NCI-H82 treated with DMSO at 0.1 percent for 48 hours (cell line): ENCODE measurements at regions not wholly inside any gene's neighbourhood (a gene's known extent, or its start where the extent isn't known, plus 50 kb on each side); places are given as distances from the start of the nearest gene placed in this dataset.
"Not testable (repeated sequence)": the region's sequence is repeated elsewhere in the genome, so short reads cannot be mapped to it uniquely, and the experiment has no call there.

Experiments used
- DNase-seq: peaks from one replicate; lab custom pipeline; 2025; ENCODE audit not compliant: unreplicated experiment; lab: John Stamatoyannopoulos, UW

GRCh38 chr2:133624551-133624950 lies 56.3 kb upstream of the NCKAP5 start:
- no peak for DNase-seq

GRCh38 chr2:133627741-133628140 lies 59.5 kb upstream of the NCKAP5 start:
- no peak for DNase-seq

GRCh38 chr2:133633309-133633708 lies 65.0 kb upstream of the NCKAP5 start:
- no peak for DNase-seq

GRCh38 chr2:133633881-133634409 lies 65.7 kb upstream of the NCKAP5 start:
- no peak for DNase-seq

- no peak for DNase-seq
These were observed 66.9 kb upstream of the NCKAP5 start for GRCh38 chr2:133635131-133635530.

- no peak for DNase-seq
These were observed 68.0 kb upstream of the NCKAP5 start for GRCh38 chr2:133636287-133636686.

GRCh38 chr2:133640103-133640502 lies 71.8 kb upstream of the NCKAP5 start:
- DNase-seq, result no peak

- no peak for DNase-seq
These were observed 73.2 kb upstream of the NCKAP5 start for GRCh38 chr2:133641497-133641896.

- DNase-seq, result no peak
These were observed 73.9 kb upstream of the NCKAP5 start for GRCh38 chr2:133641942-133642725.

- DNase-seq, result no peak
These were observed 74.5 kb upstream of the NCKAP5 start for GRCh38 chr2:133642791-133643191.

- no peak for DNase-seq
These were observed 75.6 kb upstream of the NCKAP5 start for GRCh38 chr2:133643863-133644262.

- DNase-seq, result no peak
These were observed 76.6 kb upstream of the NCKAP5 start for GRCh38 chr2:133644846-133645245.

- not testable (repeated sequence) for DNase-seq
These were observed 79.1 kb upstream of the NCKAP5 start for GRCh38 chr2:133647386-133647785.

GRCh38 chr2:133651861-133652260 lies 83.6 kb upstream of the NCKAP5 start:
- DNase-seq, result no peak

- DNase-seq, result no peak
These were observed 84.1 kb upstream of the NCKAP5 start for GRCh38 chr2:133652398-133652797.

- DNase-seq, result no peak
These were observed 84.8 kb upstream of the NCKAP5 start for GRCh38 chr2:133653056-133653455.

- DNase-seq, result no peak
These were observed 86.7 kb upstream of the NCKAP5 start for GRCh38 chr2:133654949-133655348.

- DNase-seq, result no peak
These were observed 87.3 kb upstream of the NCKAP5 start for GRCh38 chr2:133655610-133656009.

- DNase-seq, result no peak
These were observed 89.3 kb upstream of the NCKAP5 start for GRCh38 chr2:133657591-133657990.

GRCh38 chr2:133658020-133658903 lies 90.0 kb upstream of the NCKAP5 start:
- peak; percentile 36 for DNase-seq

GRCh38 chr2:133660510-133660909 lies 92.2 kb upstream of the NCKAP5 start:
- peak; percentile 58 for DNase-seq

- no peak for DNase-seq
These were observed 93.1 kb upstream of the NCKAP5 start for GRCh38 chr2:133661392-133661791.
